Gastroesophageal sphincter (tissue), 4 donors: ENCODE measurements at regions not wholly inside any gene's neighbourhood (a gene's known extent, or its start where the extent isn't known, plus 50 kb on each side); places are given as distances from the start of the nearest gene placed in this dataset.

ENCODE experiments used
- ATAC-seq: fragments of 150-250 bp; one replicate; pipeline ENCODE4 v1.9.1; 2016; ENCODE audit warnings: mild to moderate bottlenecking, moderate library complexity
- H3K27ac ChIP-seq, 4 donors: fragments of 200-600 bp; sonication (generic) in 3 of 4; 1 replicate in 3 of 4; 2 replicates in 1 of 4; pipeline ENCODE4 v1.5.1; 2016 to 2019
- H3K27me3 ChIP-seq: fragments of 200-600 bp; sonication (generic); one replicate; pipeline ENCODE4 v1.5.1; 2019
- H3K36me3 ChIP-seq, 2 donors: fragments of 200-600 bp; sonication (generic); one replicate each; pipeline ENCODE4 v1.5.1; 2019; ENCODE audit warnings: control low read depth in 1 of 2
- H3K4me1 ChIP-seq, 3 donors: fragments of 200-600 bp; sonication (generic); 1 replicate in 2 of 3; 2 replicates in 1 of 3; pipeline ENCODE4 v1.5.1; 2016 to 2019; ENCODE audit warnings: control low read depth in 2 of 3
- H3K4me3 ChIP-seq, 2 donors: fragments of 200-600 bp; sonication (generic); one replicate each; pipeline ENCODE4 v1.5.1; 2019; ENCODE audit warnings: mild to moderate bottlenecking in 1 of 2, moderate library complexity in 1 of 2
- H3K9me3 ChIP-seq, 3 donors: fragments of 200-600 bp; sonication (generic); one replicate each; pipeline ENCODE4 v1.5.1; 2017 to 2019; ENCODE audit warnings: control low read depth in 2 of 3
- CTCF ChIP-seq, 4 experiments: fragments of 200-600 bp in 2 of 4; fragments of 450-650 bp in 2 of 4; sonication (generic) in 1 of 4; IDR thresholded peaks; one replicate each; pipeline ENCODE4 v1.5.1; 2017 to 2019; ENCODE audit warnings: antibody characterized with exemption in 4 of 4, mild to moderate bottlenecking in 2 of 4, moderate library complexity in 2 of 4
- EP300 ChIP-seq: sonication (generic); formaldehyde crosslinking; IDR thresholded peaks from one replicate; pipeline ENCODE4 v1.6.1; 2017; ENCODE audit warnings: antibody characterized with exemption, mild to moderate bottlenecking
- POLR2A ChIP-seq, 2 donors: fragments of 450-650 bp; IDR thresholded peaks; one replicate each; pipeline ENCODE4 v1.6.1; 2017; ENCODE audit warnings: antibody characterized with exemption in 2 of 2, mild to moderate bottlenecking in 2 of 2, moderate library complexity in 1 of 2
- POLR2AphosphoS5 ChIP-seq: sonication (generic); formaldehyde crosslinking; IDR thresholded peaks from one replicate; pipeline ENCODE4 v1.6.1; 2017; ENCODE audit warnings: antibody characterized with exemption
- WGBS, 2 donors: methylation state at CpG; one replicate each; pipeline ENCODE4 v1.1.5; 2018; ENCODE audit warnings: low coverage in 1 of 2; 5-methylcytosine and 5-hydroxymethylcytosine counted together

DNA sequence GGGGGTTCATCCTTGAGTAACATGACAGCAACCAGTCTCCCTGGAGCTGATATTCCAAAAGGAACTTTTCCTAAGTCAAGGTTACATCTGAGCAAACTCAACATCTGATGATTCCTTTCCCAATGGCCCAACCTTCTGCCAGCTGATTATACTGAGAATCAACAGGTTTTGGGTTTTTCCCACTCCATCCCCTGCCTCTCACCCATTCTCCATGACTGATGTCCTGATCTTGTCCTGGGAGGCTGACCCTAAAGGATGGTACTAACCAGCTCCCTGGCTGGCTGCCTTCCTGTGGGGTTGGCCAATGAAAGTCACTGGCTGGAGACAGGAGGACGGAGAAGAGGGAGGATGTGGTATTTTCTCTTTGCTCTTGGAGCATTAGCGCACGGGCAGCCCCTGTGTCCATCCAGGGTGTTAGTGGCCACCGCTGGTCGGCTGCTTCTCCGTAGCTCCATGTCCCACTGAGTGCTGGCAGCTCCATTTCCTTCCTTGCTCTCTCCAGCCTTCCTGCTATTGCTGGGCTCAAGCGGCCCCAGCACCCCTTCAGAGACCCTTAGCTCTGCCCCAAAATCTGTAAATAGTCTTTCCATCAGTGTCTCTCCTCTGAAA is 306.2 kb upstream of the PITRM1 start:
- Histone ChIP-seq H3K9me3 (no peaks in the 10 kb centered on the region), H3K27ac (peak overlapping the region in 1 of 4 donors; percentile 73), H3K4me1 (peaks cover 0 to 19% (median 0%) of the 10 kb centered on the region in 3 donors), H3K4me3 (no peak overlapping the region), H3K36me3 (no peaks in the 10 kb centered on the region), H3K27me3 (no peaks in the 10 kb centered on the region)
- no peak for TF ChIP-seq POLR2AphosphoS5
- TF ChIP-seq EP300 = no peak
- TF ChIP-seq POLR2A (IDR thresholded peaks at IDR 0.05) = no peak
- no peak for TF ChIP-seq CTCF (IDR thresholded peaks at IDR 0.05)
- 98% methylated on average over 7 of the region's 7 CpGs; no CpG with 5 or more reads in 1 of the 2 donors for WGBS, 2 donors
- ATAC-seq = no peak

- WGBS, 2 donors = 85 to 96% methylated on average over 2 of the region's 2 CpGs
- H3K9me3 ChIP-seq = no peaks in the 10 kb centered on the region
- H3K4me3 ChIP-seq = no peak overlapping the region
- ATAC-seq = no peak
- H3K27ac ChIP-seq = peak overlapping the region in 3 of 4 donors; percentile 44 to 73 (median 61)
- H3K4me1 ChIP-seq = peaks cover 2 to 19% (median 5%) of the 10 kb centered on the region in 3 donors
- TF ChIP-seq EP300 = no peak
- no peak for TF ChIP-seq POLR2AphosphoS5
- TF ChIP-seq CTCF (IDR thresholded peaks at IDR 0.05) = no peak
- no peak for TF ChIP-seq POLR2A (IDR thresholded peaks at IDR 0.05)
- no peaks in the 10 kb centered on the region for H3K27me3 ChIP-seq
- H3K36me3 ChIP-seq = no peaks in the 10 kb centered on the region
These were observed 305.6 kb upstream of the PITRM1 start for GRCh38 chr10:3478153-3478552.

DNA sequence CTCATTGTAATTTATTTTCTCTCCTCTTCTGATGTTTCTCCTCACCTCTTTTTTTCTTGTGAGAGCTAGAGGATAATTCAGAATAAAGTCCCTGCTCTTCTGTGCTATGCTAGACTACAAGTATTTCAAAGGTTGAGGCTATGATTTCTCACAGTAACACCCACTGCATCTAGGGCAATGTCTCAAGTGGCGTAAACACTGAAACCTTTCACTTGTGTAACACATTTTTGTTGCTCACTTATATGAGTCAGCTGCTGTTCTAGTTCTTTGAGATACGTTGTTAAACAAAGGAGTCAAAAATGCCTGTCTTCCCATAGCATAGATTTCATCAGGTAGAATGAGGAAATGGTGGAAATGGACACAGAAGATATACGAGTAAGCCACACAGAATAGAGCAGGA is 305.1 kb upstream of the PITRM1 start:
- peak; percentile 36 for ATAC-seq
- Histone ChIP-seq H3K4me3 (no peak overlapping the region), H3K36me3 (no peaks in the 10 kb centered on the region), H3K4me1 (peaks cover 2 to 19% (median 7%) of the 10 kb centered on the region in 3 donors), H3K27ac (peak overlapping the region in 3 of 4 donors; percentile 44 to 73 (median 61)), H3K9me3 (no peaks in the 10 kb centered on the region), H3K27me3 (no peaks in the 10 kb centered on the region)
- WGBS, 2 donors = 16 to 26% methylated on average over 3 of the region's 3 CpGs
- no peak for TF ChIP-seq CTCF (IDR thresholded peaks at IDR 0.05)
- TF ChIP-seq POLR2AphosphoS5 = peak; percentile 42

- Histone ChIP-seq H3K4me1 (peaks cover 2 to 21% (median 9%) of the 10 kb centered on the region in 3 donors), H3K36me3 (no peaks in the 10 kb centered on the region), H3K4me3 (no peak overlapping the region), H3K27ac (peak overlapping the region in 3 of 4 donors; percentile 44 to 73 (median 55)), H3K27me3 (no peaks in the 10 kb centered on the region), H3K9me3 (no peaks in the 10 kb centered on the region)
- 88 to 91% methylated on average over 3 to 12 of the region's 12 CpGs for WGBS, 2 donors
- no peak for TF ChIP-seq CTCF (IDR thresholded peaks at IDR 0.05)
- ATAC-seq = no peak
These were observed 304.3 kb upstream of the PITRM1 start for GRCh38 chr10:3476640-3477448.

GRCh38 chr10:3476186-3476585 is 303.6 kb upstream of the PITRM1 start:
- Histone ChIP-seq H3K9me3 (no peaks in the 10 kb centered on the region), H3K27ac (peak overlapping the region in 1 of 4 donors; percentile 46), H3K4me1 (peaks cover 5 to 26% (median 16%) of the 10 kb centered on the region in 3 donors), H3K36me3 (no peaks in the 10 kb centered on the region), H3K4me3 (no peak overlapping the region), H3K27me3 (no peaks in the 10 kb centered on the region)
- ATAC-seq = no peak
- 67% methylated on average over 5 of the region's 10 CpGs; no CpG with 5 or more reads in 1 of the 2 donors for WGBS, 2 donors
- TF ChIP-seq POLR2A (IDR thresholded peaks at IDR 0.05) (no peak), CTCF (IDR thresholded peaks at IDR 0.05) (no peak), POLR2AphosphoS5 (no peak), EP300 (no peak)
